ENCODE measurements at regions not wholly inside any gene's neighbourhood (a gene's known extent, or its start where the extent isn't known, plus 50 kb on each side); places are given as distances from the start of the nearest gene placed in this dataset.

DNA sequence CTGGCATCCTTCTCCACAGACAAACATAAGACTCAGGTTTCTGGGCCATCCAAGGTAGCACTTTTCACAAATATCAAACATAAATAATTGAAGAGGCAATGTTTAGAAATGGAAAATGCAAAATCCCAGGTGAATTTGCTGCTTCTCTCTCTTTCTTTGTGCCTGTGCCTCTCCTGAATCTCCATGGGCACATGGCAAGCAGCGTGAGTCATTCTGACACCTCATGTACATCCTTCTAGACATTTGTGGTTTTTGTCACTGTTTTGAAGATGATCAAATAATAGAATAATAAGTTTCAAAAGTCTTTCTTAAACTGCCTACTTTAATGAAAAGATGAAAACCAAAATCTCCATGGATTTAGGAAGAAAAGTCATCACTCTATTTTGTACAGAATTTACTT lies 60.3 kb upstream of the RAB11FIP2 start:
- no peaks in the 10 kb centered on the region for H3K9me2 ChIP-seq (replicated peaks; ENCODE audit: insufficient read depth, low read length)
- TF ChIP-seq EZH2phosphoT487 (conservative IDR thresholded peaks at IDR 0.05; ENCODE audit: low read length): no peak
- TF ChIP-seq CTCF (IDR thresholded peaks at IDR 0.05; ENCODE audit: insufficient read depth, low read length, poor library complexity, severe bottlenecking): no peak
- no peaks in the 10 kb centered on the region for H3F3A ChIP-seq (ENCODE audit: insufficient read depth)
- H3K79me2 ChIP-seq (ENCODE audit: insufficient read depth, low read length): no peaks in the 10 kb centered on the region
- no peaks in the 10 kb centered on the region for H4K20me1 ChIP-seq (ENCODE audit: low read depth, low read length)
- no peaks in the 10 kb centered on the region for H3K27me3 ChIP-seq (ENCODE audit: low read length)
- no peak overlapping the region for H3K4me3 ChIP-seq (ENCODE audit: insufficient read depth, low read length, poor library complexity, severe bottlenecking)
- no peak overlapping the region for H3K4me2 ChIP-seq (ENCODE audit: low read depth, low read length, poor library complexity, severe bottlenecking)
- no peaks in the 10 kb centered on the region for H3K36me3 ChIP-seq (ENCODE audit: low read length)
- H2AFZ ChIP-seq (ENCODE audit: low read depth, low read length, severe bottlenecking): no peak overlapping the region
- H3K27ac ChIP-seq (ENCODE audit: low read depth, low read length): no peak overlapping the region
- H3K9ac ChIP-seq (ENCODE audit: low read length): no peak overlapping the region
- no peaks in the 10 kb centered on the region for H3K9me3 ChIP-seq (ENCODE audit: insufficient read depth, low read length)

- Histone ChIP-seq H3K79me2 (ENCODE audit: insufficient read depth, low read length) (no peaks in the 10 kb centered on the region), H4K20me1 (ENCODE audit: low read depth, low read length) (no peaks in the 10 kb centered on the region), H3K9me3 (ENCODE audit: insufficient read depth, low read length) (no peaks in the 10 kb centered on the region), H3K27me3 (ENCODE audit: low read length) (no peaks in the 10 kb centered on the region), H3K9ac (ENCODE audit: low read length) (no peak overlapping the region), H3K4me3 (ENCODE audit: insufficient read depth, low read length, poor library complexity, severe bottlenecking) (no peak overlapping the region), H3K9me2 (replicated peaks; ENCODE audit: insufficient read depth, low read length) (no peaks in the 10 kb centered on the region), H3K36me3 (ENCODE audit: low read length) (no peaks in the 10 kb centered on the region), H3K27ac (ENCODE audit: low read depth, low read length) (no peak overlapping the region), H3K4me2 (ENCODE audit: low read depth, low read length, poor library complexity, severe bottlenecking) (no peak overlapping the region), H3F3A (ENCODE audit: insufficient read depth) (no peaks in the 10 kb centered on the region), H2AFZ (ENCODE audit: low read depth, low read length, severe bottlenecking) (no peak overlapping the region)
- no peak for TF ChIP-seq EZH2phosphoT487 (conservative IDR thresholded peaks at IDR 0.05; ENCODE audit: low read length)
- no peak for TF ChIP-seq CTCF (IDR thresholded peaks at IDR 0.05; ENCODE audit: insufficient read depth, low read length, poor library complexity, severe bottlenecking)
These were observed 59.7 kb upstream of the RAB11FIP2 start for GRCh38 chr10:118106426-118106825.

GRCh38 chr10:118102121-118102520 lies 55.4 kb upstream of the RAB11FIP2 start:
- Histone ChIP-seq H3K9me2 (replicated peaks; ENCODE audit: insufficient read depth, low read length) (no peaks in the 10 kb centered on the region), H2AFZ (ENCODE audit: low read depth, low read length, severe bottlenecking) (no peak overlapping the region), H3K4me3 (ENCODE audit: insufficient read depth, low read length, poor library complexity, severe bottlenecking) (no peak overlapping the region), H3K9ac (ENCODE audit: low read length) (no peak overlapping the region), H3K27me3 (ENCODE audit: low read length) (no peaks in the 10 kb centered on the region), H3K79me2 (ENCODE audit: insufficient read depth, low read length) (no peaks in the 10 kb centered on the region), H3K36me3 (ENCODE audit: low read length) (no peaks in the 10 kb centered on the region), H3K9me3 (ENCODE audit: insufficient read depth, low read length) (no peaks in the 10 kb centered on the region), H3K4me2 (ENCODE audit: low read depth, low read length, poor library complexity, severe bottlenecking) (no peak overlapping the region), H3K27ac (ENCODE audit: low read depth, low read length) (no peak overlapping the region), H3F3A (ENCODE audit: insufficient read depth) (no peaks in the 10 kb centered on the region), H4K20me1 (ENCODE audit: low read depth, low read length) (no peaks in the 10 kb centered on the region)
- TF ChIP-seq CTCF (IDR thresholded peaks at IDR 0.05; ENCODE audit: insufficient read depth, low read length, poor library complexity, severe bottlenecking): no peak
- TF ChIP-seq EZH2phosphoT487 (conservative IDR thresholded peaks at IDR 0.05; ENCODE audit: low read length): no peak

DNA sequence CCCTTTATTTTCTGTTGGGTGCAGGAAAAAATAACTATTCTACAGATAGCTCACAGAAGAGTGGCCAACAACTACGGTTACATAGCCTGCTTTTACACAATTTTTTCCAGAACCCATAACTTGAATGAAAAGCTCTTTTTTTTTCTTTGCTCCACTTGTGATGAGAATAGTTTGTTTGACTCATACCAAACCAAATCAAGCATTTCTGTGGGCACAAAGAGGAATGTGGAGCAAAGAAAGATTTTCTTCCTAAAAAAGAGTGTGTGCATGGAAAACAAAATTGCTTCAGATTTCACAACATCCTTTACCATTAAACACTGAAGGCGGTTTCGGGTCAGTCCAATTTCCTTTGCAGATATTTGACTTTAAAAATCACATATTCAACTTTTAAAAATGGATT lies 54.8 kb upstream of the RAB11FIP2 start:
- Histone ChIP-seq H3K9me3 (ENCODE audit: insufficient read depth, low read length) (no peaks in the 10 kb centered on the region), H3F3A (ENCODE audit: insufficient read depth) (no peaks in the 10 kb centered on the region), H3K4me2 (ENCODE audit: low read depth, low read length, poor library complexity, severe bottlenecking) (no peak overlapping the region), H2AFZ (ENCODE audit: low read depth, low read length, severe bottlenecking) (no peak overlapping the region), H4K20me1 (ENCODE audit: low read depth, low read length) (no peaks in the 10 kb centered on the region), H3K9ac (ENCODE audit: low read length) (no peak overlapping the region), H3K27me3 (ENCODE audit: low read length) (no peaks in the 10 kb centered on the region), H3K9me2 (replicated peaks; ENCODE audit: insufficient read depth, low read length) (no peaks in the 10 kb centered on the region), H3K79me2 (ENCODE audit: insufficient read depth, low read length) (no peaks in the 10 kb centered on the region), H3K4me3 (ENCODE audit: insufficient read depth, low read length, poor library complexity, severe bottlenecking) (no peak overlapping the region), H3K36me3 (ENCODE audit: low read length) (no peaks in the 10 kb centered on the region), H3K27ac (ENCODE audit: low read depth, low read length) (no peak overlapping the region)
- TF ChIP-seq EZH2phosphoT487 (conservative IDR thresholded peaks at IDR 0.05; ENCODE audit: low read length) (no peak), CTCF (IDR thresholded peaks at IDR 0.05; ENCODE audit: insufficient read depth, low read length, poor library complexity, severe bottlenecking) (no peak)
